Activated CD8-positive, alpha-beta memory T cell treated with anti-CD3 and anti-CD28 coated beads, Interleukin-2, amount 50 U/mL, for 24 hours (primary cell): ENCODE measurements at regions not wholly inside any gene's neighbourhood (a gene's known extent, or its start where the extent isn't known, plus 50 kb on each side); places are given as distances from the start of the nearest gene placed in this dataset.

Source experiments
- DNase-seq: peaks from one replicate; pipeline ENCODE4 v3.0.0-alpha.2; 2020; ENCODE audit errors: extremely low read depth

GRCh38 chr6:21885532-21886114 is 292.1 kb downstream of the SOX4 start:
- no peak for DNase-seq

DNA sequence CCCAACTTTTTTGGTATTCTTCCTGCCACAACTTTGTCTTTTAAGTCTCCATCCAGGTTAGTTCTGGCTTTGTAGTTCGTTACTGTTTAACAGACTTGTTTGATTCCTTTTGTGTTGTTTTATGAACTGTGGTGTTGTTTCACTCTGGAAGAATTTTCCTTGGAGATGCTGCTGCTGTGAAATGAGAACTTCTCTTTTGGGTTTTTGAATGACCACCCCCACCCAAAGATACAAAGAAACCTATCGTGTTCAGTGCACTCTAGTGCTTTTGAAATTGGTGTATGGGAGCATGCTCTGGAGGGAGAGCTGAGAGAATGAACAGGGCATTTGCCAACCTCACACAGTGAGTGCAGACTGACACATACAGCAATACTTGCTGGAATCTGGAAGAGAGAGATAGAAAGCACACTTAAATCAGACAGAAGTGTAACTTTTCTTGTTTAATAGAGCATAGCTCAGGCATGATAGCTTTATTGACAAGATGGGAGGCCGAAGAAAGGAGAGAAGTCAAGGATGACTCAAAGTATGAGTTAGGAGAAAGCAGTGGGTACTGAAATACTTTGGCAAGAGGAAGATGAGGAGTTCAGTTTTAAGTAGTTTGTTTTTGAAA is 293.1 kb downstream of the SOX4 start:
- DNase-seq, result no peak

DNA sequence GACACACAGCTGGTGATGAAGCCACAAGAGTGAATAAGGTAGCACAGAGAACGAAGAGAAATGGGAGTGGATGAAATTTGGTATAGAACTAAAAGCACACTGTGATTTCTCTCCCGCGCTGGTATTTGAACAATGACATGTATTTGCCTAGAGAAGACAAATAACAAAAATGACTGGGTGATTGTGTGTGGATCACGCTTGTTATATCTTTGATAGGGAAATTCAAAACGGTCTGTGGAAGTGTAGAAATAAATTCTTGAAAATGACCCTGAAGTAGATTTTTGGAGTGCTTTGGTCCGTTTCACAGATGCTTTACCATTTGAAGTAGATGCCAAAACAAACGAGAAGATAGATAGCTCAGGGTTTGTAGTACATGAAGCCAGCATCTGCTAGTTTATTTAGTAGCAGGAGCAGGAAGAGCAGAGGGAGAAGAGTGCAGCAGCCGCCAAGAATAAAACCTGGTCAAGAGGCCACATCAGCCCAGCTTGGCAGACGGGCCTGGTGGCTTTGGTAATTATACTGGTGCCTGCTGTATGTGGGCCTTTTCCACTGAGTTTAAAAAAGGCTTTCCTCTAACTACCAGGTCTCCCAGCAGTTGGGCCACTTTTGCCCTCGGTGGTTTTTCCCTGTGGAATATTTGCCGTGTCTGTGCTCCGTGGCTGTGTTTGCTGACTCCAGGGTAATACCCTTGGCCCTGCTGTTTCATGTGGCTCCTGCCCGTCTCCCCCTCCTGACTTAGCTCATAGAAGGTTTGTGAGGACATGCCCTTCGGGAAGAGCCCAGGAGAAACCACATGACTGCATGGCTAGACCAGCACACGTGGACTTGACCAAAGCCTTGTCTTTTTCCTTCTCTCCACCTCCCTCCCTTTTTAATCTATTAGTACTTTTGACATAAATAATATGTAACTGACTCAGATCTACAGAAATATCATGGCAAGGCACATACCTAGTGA is 294.0 kb downstream of the SOX4 start:
- DNase-seq, result no peak

GRCh38 chr6:21891080-21891479 is 297.5 kb downstream of the SOX4 start:
- DNase-seq, result no peak

- no peak for DNase-seq
Measured at GRCh38 chr6:21893793-21894192, 300.2 kb downstream of the SOX4 start.

- DNase-seq, result no peak
Measured at GRCh38 chr6:21895555-21895954, 302.0 kb downstream of the SOX4 start.

DNA sequence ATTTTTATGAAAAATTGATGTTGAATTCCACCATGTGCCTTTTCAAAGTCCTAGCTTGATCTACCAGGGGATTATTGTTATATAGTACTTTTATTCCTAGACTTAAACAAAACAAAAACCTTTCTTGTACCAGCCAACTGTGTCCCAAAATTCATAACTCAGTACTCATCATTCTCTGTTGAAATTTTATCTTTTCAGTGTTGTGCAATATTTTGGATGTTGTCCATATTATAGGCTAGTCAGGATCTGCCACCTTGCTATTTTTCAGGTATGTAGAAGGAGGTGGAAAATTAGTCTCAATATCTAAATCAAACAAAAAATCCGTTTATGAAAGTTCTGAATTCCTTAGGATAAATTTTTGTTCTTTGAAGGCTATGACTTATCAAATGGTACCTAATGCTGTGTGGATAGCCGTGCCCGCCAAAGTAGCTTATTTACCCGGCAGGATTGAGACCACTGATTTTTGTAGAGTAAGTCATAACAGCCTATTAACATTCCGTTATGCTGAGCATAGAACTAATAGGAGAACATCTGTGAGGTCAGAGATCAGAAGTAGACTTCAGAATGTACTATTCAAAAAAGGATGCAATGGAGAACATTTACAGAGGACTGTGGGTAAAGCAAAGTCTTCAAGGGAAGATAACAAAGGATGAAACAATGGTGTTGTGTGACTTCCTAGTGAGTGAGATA is 304.7 kb downstream of the SOX4 start:
- DNase-seq, result no peak

DNA sequence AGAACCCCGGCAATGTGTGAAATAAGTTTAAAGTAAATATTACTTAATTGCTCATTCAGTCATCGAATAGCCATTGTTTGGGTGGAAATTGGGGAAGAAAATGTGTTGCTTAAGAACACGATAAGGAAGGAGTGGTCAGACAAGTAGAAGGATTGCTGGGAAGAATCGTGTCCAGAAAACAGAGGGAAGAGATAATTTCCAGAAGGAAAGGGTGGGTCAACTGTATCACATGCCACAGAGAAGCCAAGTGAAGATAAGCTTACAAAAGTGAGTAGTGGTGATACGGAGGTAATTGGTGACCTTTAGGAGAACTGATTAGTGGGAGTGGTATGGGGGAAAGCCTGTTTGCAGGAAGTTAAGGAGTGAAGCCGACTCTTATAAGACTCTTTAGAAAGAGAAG is 306.2 kb downstream of the SOX4 start:
- no peak for DNase-seq

- no peak for DNase-seq
Measured at GRCh38 chr6:21900730-21901129, 307.2 kb downstream of the SOX4 start.

DNA sequence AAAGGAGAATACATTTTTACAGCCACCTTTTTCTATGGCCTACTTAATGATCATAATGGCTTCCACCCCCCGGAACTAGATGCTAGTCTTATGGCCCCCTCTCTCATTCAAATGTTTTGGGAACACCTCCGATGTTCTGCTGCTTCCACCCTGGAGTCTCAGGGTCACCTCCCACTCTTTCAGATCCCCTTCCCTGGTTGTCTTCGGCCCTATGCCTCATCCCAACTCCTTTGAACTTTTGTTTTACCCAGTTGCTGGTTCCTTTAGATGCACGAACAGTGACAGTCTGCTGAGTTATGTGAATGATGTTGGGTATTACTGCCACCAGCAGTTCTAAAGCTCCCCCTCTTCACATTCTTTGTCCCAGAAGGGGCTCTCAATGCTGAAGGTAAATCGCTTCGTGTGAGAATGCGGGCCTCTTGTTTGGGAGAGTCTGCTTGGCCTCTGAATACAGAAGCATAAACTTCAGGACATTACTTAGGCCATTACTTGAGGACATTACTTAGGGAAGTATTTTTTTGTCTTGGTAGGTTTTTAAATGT is 309.1 kb downstream of the SOX4 start:
- no peak for DNase-seq

DNA sequence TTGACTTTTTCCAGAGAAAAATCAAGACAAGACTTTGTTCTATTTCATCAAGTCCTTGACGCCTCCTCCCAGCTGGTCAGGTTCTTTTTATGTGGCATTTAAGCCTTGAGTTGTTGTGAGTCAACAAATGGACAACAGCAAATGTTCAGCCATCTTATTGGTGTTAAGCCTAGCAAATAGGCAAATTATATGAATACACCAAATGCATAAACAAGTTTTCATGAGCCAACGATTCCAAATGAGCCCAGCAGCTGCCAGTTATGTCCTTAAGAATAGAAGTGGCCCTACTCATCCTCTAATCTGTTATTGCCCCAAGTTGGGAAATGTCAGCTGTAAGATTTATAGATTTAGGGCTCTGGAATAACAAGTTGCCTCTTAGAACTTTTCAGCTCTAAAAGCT is 312.0 kb downstream of the SOX4 start:
- no peak for DNase-seq

GRCh38 chr6:21906826-21907225 is 313.3 kb downstream of the SOX4 start:
- no peak for DNase-seq

DNA sequence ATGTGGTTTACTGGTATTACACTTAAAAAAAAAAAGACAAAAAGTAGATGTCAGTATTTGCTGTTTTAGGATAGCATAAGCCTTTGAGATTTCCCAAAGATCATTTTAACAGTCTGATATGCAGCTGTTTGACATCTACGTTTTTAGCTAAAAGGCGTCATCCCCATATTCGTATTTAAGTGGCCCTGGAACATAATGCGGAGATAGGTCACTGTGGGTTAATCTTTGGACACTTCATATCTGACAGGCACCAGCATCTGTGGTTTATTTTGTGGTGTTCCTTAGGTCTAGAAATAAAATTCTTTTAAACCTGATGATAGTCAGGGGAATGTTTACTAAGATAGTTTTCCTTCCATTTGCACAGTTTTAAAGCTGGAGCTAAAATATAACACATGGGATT is 313.7 kb downstream of the SOX4 start:
- no peak for DNase-seq

DNA sequence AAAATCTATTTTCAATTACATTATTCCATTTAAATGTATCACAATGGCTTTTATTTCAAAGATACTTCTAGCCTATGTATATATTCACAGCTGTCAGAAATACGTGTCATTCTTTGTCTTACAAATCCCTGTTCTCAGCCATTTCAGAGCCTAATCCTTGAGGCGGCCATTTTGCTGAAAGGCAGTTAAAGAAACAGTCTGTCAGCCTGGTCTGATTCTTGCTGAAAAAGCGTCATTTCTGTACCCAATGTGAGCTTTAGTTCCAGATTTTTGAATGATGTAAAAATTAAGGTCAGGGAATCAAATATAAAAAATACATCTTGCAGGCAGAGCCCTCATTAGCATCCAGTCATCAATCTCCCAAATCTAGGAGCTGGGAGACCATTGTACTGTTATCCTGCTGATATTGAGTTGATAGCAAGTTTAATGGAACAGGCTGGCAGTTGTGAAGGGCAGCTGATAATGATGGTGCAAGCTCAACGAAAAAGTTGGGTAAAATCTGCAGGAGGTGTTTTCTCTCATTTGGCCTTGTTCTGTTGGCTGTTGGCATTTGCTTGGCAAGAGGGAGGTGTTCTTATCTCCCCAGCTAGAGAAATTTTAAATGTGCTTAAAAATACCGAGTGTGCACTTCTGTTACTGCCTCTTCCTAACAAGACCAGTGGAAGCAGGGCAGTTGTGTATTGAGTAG is 314.8 kb downstream of the SOX4 start:
- no peak for DNase-seq

DNA sequence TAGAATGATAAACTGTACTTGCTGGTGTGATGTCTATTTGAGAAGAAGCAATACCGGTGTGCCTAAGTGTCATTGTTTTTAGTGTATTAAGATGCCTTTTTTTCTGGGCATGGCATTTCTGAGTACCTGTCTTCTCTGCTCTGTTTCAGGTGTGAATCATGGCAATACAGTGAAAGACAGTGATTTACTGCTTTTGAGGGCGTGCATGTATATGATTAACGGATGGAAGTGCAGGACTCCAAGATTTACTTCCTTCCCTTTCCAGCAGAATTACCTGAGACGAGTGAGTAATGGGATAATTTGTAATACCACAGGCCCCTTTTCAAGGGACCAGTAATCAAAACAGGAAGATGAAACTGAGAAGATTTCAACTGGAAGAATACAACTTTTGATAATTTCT is 315.8 kb downstream of the SOX4 start:
- DNase-seq, result no peak

- DNase-seq, result no peak
Measured at GRCh38 chr6:21911208-21911607, 317.7 kb downstream of the SOX4 start.

DNA sequence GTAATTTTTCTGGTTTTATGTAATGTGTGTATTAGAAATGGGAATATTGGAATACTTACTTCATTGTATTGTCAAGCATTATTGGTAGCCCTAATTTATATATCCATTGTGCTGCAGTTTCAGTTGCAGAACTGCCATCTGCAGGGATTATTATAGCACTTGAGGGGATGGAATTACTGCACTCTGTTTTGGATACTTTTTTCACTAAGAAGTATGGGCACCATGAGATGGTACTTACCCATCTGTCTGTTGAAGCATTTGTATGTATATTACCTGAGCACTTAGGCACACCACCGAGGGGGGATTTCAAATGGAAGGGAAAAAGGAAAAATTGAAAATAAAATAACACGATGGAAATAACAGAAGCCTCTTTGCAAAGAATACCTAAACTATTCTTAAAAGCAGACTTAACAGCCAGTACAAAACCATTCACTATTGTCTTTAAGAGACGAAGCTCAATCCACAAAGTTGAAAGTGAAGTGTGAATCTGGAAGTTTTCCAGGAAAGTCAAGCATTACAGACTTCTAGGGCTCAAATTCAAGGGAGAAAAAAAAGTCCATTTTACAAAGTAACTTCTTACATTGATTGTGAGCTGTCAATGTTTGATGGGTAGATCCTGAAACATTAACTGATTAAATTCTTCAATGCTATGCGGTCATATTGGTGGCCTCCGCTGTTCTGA is 318.7 kb downstream of the SOX4 start:
- DNase-seq, result no peak

DNA sequence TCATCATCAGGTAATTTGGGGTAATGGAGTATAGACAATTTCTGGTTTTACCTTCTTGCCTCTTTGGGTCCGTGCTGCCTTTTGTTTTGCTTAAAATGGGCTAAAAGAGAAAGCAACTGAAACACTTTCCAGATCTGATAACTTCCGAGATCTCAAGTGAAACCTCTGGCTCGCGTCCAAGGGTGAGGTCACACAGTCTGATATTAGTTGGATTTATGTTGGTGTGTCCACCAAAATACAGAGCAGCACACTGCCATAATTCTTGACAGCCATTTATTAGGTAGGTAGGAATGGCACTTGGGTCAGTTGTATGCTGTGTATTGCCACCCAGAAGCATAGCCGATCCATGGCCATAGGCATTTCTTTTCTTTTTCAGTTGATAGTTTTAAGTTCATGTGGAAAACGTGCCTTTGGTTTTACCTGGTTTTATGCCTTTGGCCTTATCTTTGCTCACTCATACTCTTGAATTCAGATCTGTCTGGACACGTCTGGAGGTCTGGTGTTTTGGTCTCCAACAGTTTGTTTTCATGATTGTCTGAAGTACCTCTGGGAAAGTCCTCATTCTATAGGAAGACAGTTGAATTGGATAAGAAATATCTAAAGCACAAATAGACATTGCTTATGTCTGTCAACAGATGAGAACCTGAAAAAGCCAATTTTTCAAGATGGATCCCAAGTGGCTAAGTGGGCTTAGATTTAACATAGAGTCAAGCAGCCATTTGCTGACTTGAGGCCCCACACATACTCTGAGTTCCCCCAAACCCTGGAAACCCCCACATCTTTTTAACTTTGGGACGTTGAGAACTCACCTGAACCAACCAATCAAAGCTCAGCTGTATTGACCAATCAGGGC is 320.8 kb downstream of the SOX4 start:
- DNase-seq, result peak; percentile 13

DNA sequence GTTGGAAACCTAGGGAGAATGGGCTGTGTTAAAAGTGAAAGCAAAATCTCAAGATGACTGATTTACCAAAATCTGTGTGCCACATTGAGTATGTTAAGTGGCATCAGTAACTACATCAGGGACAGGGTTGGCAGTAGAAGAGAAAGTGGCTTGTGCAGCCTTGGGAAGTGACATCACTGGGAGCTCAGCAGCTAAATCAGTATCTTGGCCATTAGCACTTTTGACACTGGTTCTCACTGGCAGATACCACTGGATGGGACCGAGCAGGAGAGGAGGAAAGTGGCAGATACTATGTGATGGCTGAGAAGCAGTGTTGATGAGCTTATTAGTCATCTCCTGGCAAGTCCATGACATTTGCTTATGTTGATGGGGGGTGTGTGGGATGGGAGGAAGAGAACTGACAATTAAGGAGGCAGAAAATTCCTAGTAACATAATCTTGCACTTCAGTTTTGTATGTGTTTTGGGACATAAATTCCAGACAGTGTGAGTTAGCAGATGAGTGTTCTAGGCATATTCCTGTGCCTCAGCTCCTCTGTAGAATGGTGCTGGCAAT is 322.2 kb downstream of the SOX4 start:
- DNase-seq, result no peak

- no peak for DNase-seq
Measured at GRCh38 chr6:21918041-21918440, 324.5 kb downstream of the SOX4 start.
